ENCODE measurements at regions not wholly inside any gene's neighbourhood (a gene's known extent, or its start where the extent isn't known, plus 50 kb on each side); places are given as distances from the start of the nearest gene placed in this dataset.
A peak's percentile ranks its signal among the peaks of the same experiment; 100 is the strongest.

DNA sequence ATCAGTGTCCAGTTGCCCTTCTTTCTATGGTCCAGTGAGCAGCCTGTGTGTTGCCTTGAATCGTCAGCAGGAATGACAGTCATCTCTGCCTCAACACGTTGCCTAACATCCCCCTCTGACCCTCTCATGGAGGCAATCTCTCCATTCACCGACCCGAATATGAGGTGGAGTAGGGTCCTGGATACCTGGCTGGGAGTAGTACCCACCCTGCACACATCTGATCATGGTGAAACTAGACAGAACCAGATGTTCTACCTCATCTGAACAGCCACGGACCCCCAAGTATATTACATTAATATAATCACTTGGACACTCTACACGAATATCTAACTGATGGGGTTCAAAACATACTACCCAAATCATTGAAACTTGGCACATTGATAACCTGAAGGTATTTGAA is 77.0 kb upstream of the COL21A1 start:
- Histone ChIP-seq H3K4me1 (ENCODE audit: insufficient read depth, low read length) (no peaks in the 10 kb centered on the region), H3K4me2 (ENCODE audit: insufficient read depth, low read length) (no peak overlapping the region), H3K4me3 (ENCODE audit: low read depth in 1 of 2, low read length in 2 of 2) (no peak overlapping the region), H4K20me1 (ENCODE audit: insufficient read depth, low read length) (no peaks in the 10 kb centered on the region), H3K27ac (ENCODE audit: low read length) (no peak overlapping the region), H3K36me3 (ENCODE audit: insufficient read depth, low read length) (no peaks in the 10 kb centered on the region), H3K79me2 (ENCODE audit: insufficient read depth, low read length) (no peaks in the 10 kb centered on the region), H3K27me3 (ENCODE audit: insufficient read depth, low read length, poor library complexity) (no peaks in the 10 kb centered on the region), H3K9ac (ENCODE audit: low read depth, low read length) (no peak overlapping the region), H3K9me3 (ENCODE audit: insufficient read depth, low read length, severe bottlenecking) (no peaks in the 10 kb centered on the region), H2AFZ (ENCODE audit: low read depth, low read length) (no peak overlapping the region)
- ATAC-seq (ENCODE audit: insufficient read depth, low read depth) (no peak), DNase-seq (no peak)
- no peak for TF ChIP-seq CTCF (IDR thresholded peaks at IDR 0.05; ENCODE audit: borderline replicate concordance, extremely low read depth, low read length, poor library complexity, severe bottlenecking)
- TF ChIP-seq EZH2 (IDR thresholded peaks at IDR 0.05; ENCODE audit: borderline replicate concordance, low read depth, low read length, severe bottlenecking), result no peak

- Histone ChIP-seq H3K4me2 (ENCODE audit: insufficient read depth, low read length) (no peak overlapping the region), H3K4me1 (ENCODE audit: insufficient read depth, low read length) (no peaks in the 10 kb centered on the region), H3K79me2 (ENCODE audit: insufficient read depth, low read length) (no peaks in the 10 kb centered on the region), H3K9ac (ENCODE audit: low read depth, low read length) (no peak overlapping the region), H3K9me3 (ENCODE audit: insufficient read depth, low read length, severe bottlenecking) (no peaks in the 10 kb centered on the region), H3K27ac (ENCODE audit: low read length) (no peak overlapping the region), H3K27me3 (ENCODE audit: insufficient read depth, low read length, poor library complexity) (no peaks in the 10 kb centered on the region), H3K36me3 (ENCODE audit: insufficient read depth, low read length) (no peaks in the 10 kb centered on the region), H4K20me1 (ENCODE audit: insufficient read depth, low read length) (no peaks in the 10 kb centered on the region), H3K4me3 (ENCODE audit: low read depth in 1 of 2, low read length in 2 of 2) (no peak overlapping the region), H2AFZ (ENCODE audit: low read depth, low read length) (no peak overlapping the region)
- no peak for TF ChIP-seq EZH2 (IDR thresholded peaks at IDR 0.05; ENCODE audit: borderline replicate concordance, low read depth, low read length, severe bottlenecking)
- TF ChIP-seq CTCF (IDR thresholded peaks at IDR 0.05; ENCODE audit: borderline replicate concordance, extremely low read depth, low read length, poor library complexity, severe bottlenecking), result no peak
- no peak for ATAC-seq (ENCODE audit: insufficient read depth, low read depth)
- no peak for DNase-seq
Measured at GRCh38 chr6:56318851-56319250, 71.5 kb upstream of the COL21A1 start.

DNA sequence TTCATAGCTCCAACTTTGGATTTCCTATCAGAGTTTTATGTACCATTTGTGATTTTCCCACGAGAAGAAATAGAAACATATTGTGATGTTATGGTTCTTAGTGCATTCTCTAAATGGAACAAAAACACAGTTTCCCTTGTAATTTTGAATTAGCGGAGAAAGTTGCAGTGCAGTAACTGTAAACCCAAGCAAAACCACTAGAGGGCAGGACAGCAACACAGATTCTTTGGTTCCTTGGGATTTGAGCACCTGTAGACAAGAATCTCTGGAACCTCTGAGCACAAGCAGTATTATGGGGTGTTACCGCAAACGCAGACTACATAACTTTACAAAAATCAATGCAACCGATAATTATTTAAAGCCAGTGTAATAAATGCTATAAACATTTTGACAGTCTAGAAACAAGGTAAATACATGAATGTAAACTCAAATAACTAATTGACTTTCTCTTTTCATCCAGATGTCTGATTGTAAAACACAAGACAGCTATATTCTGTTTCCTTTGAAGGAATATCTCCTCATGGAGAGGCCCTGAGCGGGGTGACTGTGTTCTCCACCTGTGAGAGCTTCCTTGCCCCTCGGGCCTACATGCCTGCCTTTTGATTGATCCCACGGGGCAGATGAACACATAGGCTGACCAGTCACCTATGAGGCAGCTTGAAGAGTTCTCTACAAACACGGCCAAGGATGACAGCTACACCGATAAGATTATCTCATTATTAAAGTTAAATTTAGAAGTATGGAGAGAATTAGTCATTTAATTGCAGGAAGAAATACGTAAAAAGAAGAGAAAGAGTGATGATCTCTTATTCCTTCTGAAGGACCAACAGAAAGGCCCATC is 67.5 kb upstream of the COL21A1 start:
- ATAC-seq (ENCODE audit: insufficient read depth, low read depth) (no peak), DNase-seq (peak; percentile 11)
- H3K4me3 ChIP-seq (ENCODE audit: low read depth in 1 of 2, low read length in 2 of 2), result no peak overlapping the region
- no peaks in the 10 kb centered on the region for H3K27me3 ChIP-seq (ENCODE audit: insufficient read depth, low read length, poor library complexity)
- H2AFZ ChIP-seq (ENCODE audit: low read depth, low read length), result no peak overlapping the region
- H3K9me3 ChIP-seq (ENCODE audit: insufficient read depth, low read length, severe bottlenecking), result no peaks in the 10 kb centered on the region
- no peak overlapping the region for H3K9ac ChIP-seq (ENCODE audit: low read depth, low read length)
- no peak overlapping the region for H3K4me2 ChIP-seq (ENCODE audit: insufficient read depth, low read length)
- H4K20me1 ChIP-seq (ENCODE audit: insufficient read depth, low read length), result no peaks in the 10 kb centered on the region
- H3K27ac ChIP-seq (ENCODE audit: low read length), result no peak overlapping the region
- no peaks in the 10 kb centered on the region for H3K79me2 ChIP-seq (ENCODE audit: insufficient read depth, low read length)
- no peaks in the 10 kb centered on the region for H3K4me1 ChIP-seq (ENCODE audit: insufficient read depth, low read length)
- TF ChIP-seq EZH2 (IDR thresholded peaks at IDR 0.05; ENCODE audit: borderline replicate concordance, low read depth, low read length, severe bottlenecking) (no peak), CTCF (IDR thresholded peaks at IDR 0.05; ENCODE audit: borderline replicate concordance, extremely low read depth, low read length, poor library complexity, severe bottlenecking) (peak; percentile 72)
- no peaks in the 10 kb centered on the region for H3K36me3 ChIP-seq (ENCODE audit: insufficient read depth, low read length)
